KMS-11 (cell line): ENCODE measurements at regions not wholly inside any gene's neighbourhood (a gene's known extent, or its start where the extent isn't known, plus 50 kb on each side); places are given as distances from the start of the nearest gene placed in this dataset.

ENCODE experiments used
- H2AFZ ChIP-seq: fragments of 200-600 bp; sonication (generic); 2 replicates; pipeline ENCODE4 v1.6.1; 2016; ENCODE audit warnings: antibody characterized with exemption, mixed run types, low read depth
- H3K27ac ChIP-seq: fragments of 200-600 bp; sonication (generic); 2 replicates; pipeline ENCODE4 v1.6.1; 2016; ENCODE audit warnings: mild to moderate bottlenecking, mixed run types
- H3K27me3 ChIP-seq: fragments of 200-600 bp; sonication (generic); 2 replicates; pipeline ENCODE4 v1.6.1; 2017; ENCODE audit warnings: mild to moderate bottlenecking, low read depth, mixed run types, moderate library complexity; ENCODE audit not compliant: insufficient read depth
- H3K36me3 ChIP-seq: fragments of 200-600 bp; sonication (generic); 2 replicates; pipeline ENCODE4 v1.6.1; 2017; ENCODE audit warnings: mild to moderate bottlenecking, mixed run types; ENCODE audit not compliant: insufficient read depth
- H3K4me1 ChIP-seq: fragments of 200-600 bp; sonication (generic); 2 replicates; pipeline ENCODE4 v1.6.1; 2016; ENCODE audit warnings: mild to moderate bottlenecking, low read depth, mixed run types; ENCODE audit not compliant: poor library complexity, severe bottlenecking
- H3K4me2 ChIP-seq: fragments of 200-600 bp; sonication (generic); 2 replicates; pipeline ENCODE4 v1.7.0; 2016; ENCODE audit warnings: mild to moderate bottlenecking, mixed run types
- H3K4me3 ChIP-seq: fragments of 200-600 bp; sonication (generic); IDR thresholded peaks from 2 replicates; pipeline ENCODE4 v1.6.1; 2017; ENCODE audit warnings: low read depth, low read length, mixed read lengths; ENCODE audit not compliant: insufficient read depth
- H3K79me2 ChIP-seq: fragments of 200-600 bp; sonication (generic); 2 replicates; pipeline ENCODE4 v1.6.1; 2016; ENCODE audit warnings: low read depth, mixed run types; ENCODE audit not compliant: insufficient read depth
- H3K9ac ChIP-seq: fragments of 200-600 bp; sonication (generic); 2 replicates; pipeline ENCODE4 v1.6.1; 2016; ENCODE audit warnings: mild to moderate bottlenecking, mixed run types
- H4K20me1 ChIP-seq: fragments of 200-600 bp; sonication (generic); 2 replicates; pipeline ENCODE4 v1.6.1; 2016; ENCODE audit warnings: mild to moderate bottlenecking, mixed run types; ENCODE audit not compliant: insufficient read depth
- TF ChIP-seq, protein P1 (sequence below): fragments of 200-600 bp; sonication (generic); conservative IDR thresholded peaks from 2 replicates; pipeline ENCODE4 v1.6.1; 2017; ENCODE audit warnings: low read depth, mild to moderate bottlenecking, antibody characterized with exemption, low read length, moderate library complexity, mixed read lengths

DNA sequence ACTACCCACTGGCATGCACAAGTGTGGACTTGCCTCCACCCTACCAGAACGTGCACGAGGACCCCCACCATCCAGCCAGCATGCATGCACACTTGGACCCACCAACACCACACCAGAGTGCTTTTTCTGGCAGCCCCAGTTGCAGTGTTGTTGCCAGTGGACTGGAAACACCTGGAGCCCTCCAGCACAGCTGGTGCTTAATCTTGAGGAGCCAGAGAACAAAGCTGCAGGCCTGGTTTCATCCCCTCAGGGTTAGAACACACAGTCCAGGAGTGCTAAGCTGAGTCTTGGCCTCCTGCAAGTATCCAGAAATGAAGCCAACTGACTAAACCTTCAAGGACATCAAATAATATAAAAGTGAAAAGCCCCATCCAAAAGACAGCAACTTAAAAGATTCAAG, 888.0 kb downstream of the NTRK3 start:
- Histone ChIP-seq H3K4me1 (no peaks in the 10 kb centered on the region), H3K9ac (no peak overlapping the region), H3K79me2 (no peaks in the 10 kb centered on the region), H3K27ac (no peak overlapping the region), H3K4me3 (no peak overlapping the region), H4K20me1 (no peaks in the 10 kb centered on the region), H3K4me2 (no peak overlapping the region), H2AFZ (no peak overlapping the region), H3K27me3 (no peaks in the 10 kb centered on the region), H3K36me3 (no peaks in the 10 kb centered on the region)
- TF ChIP-seq, protein P1, sequence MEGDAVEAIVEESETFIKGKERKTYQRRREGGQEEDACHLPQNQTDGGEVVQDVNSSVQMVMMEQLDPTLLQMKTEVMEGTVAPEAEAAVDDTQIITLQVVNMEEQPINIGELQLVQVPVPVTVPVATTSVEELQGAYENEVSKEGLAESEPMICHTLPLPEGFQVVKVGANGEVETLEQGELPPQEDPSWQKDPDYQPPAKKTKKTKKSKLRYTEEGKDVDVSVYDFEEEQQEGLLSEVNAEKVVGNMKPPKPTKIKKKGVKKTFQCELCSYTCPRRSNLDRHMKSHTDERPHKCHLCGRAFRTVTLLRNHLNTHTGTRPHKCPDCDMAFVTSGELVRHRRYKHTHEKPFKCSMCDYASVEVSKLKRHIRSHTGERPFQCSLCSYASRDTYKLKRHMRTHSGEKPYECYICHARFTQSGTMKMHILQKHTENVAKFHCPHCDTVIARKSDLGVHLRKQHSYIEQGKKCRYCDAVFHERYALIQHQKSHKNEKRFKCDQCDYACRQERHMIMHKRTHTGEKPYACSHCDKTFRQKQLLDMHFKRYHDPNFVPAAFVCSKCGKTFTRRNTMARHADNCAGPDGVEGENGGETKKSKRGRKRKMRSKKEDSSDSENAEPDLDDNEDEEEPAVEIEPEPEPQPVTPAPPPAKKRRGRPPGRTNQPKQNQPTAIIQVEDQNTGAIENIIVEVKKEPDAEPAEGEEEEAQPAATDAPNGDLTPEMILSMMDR = no peak

DNA sequence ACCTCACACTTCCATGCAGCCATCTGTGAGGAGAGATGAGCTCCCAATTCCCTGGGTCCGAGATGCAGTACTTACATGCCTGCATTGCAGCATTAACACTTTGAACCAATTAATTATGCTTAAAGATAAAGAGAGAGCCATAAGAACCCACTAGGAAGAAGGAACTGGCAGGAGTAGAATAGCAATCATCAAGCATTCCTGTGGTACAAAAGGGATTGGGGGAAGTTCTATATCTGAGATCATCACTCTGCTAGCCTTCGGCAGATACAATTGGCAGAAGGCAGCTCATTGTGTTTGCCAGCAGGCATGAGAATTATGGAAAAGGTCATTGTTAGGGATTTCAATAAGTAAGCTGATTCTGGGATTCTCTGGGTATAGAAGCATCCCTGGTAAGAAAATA, 891.4 kb downstream of the NTRK3 start:
- TF ChIP-seq, protein P1 = no peak
- no peaks in the 10 kb centered on the region for H3K27me3 ChIP-seq
- H3K9ac ChIP-seq = no peak overlapping the region
- no peaks in the 10 kb centered on the region for H3K79me2 ChIP-seq
- H3K4me1 ChIP-seq = no peaks in the 10 kb centered on the region
- H4K20me1 ChIP-seq = no peaks in the 10 kb centered on the region
- no peaks in the 10 kb centered on the region for H3K36me3 ChIP-seq
- no peak overlapping the region for H3K4me3 ChIP-seq
- H2AFZ ChIP-seq = no peak overlapping the region
- no peak overlapping the region for H3K27ac ChIP-seq
- no peak overlapping the region for H3K4me2 ChIP-seq

DNA sequence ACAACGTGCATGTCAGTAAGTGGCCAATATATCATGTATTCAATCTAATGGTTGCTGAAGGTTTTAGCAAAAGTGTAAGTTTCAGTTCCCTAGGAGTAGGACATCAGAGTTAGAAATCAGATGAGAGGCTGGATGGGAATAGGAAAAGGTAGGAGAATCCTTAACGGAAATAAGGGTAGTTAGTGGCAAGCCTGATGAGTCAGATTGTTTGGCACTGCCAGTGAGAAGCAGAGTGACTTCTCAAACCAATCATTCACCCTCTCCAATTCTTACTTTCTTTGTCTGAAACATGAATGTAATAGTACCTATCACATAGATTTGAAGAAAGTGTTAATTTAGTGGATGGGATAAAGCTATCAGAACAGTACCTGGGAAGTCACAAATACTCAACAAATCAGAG, 894.0 kb downstream of the NTRK3 start:
- Histone ChIP-seq H3K36me3 (no peaks in the 10 kb centered on the region), H3K4me1 (no peaks in the 10 kb centered on the region), H2AFZ (no peak overlapping the region), H3K79me2 (no peaks in the 10 kb centered on the region), H3K9ac (no peak overlapping the region), H3K4me3 (no peak overlapping the region), H3K4me2 (no peak overlapping the region), H3K27me3 (no peaks in the 10 kb centered on the region), H4K20me1 (no peaks in the 10 kb centered on the region), H3K27ac (no peak overlapping the region)
- TF ChIP-seq, protein P1 = no peak

DNA sequence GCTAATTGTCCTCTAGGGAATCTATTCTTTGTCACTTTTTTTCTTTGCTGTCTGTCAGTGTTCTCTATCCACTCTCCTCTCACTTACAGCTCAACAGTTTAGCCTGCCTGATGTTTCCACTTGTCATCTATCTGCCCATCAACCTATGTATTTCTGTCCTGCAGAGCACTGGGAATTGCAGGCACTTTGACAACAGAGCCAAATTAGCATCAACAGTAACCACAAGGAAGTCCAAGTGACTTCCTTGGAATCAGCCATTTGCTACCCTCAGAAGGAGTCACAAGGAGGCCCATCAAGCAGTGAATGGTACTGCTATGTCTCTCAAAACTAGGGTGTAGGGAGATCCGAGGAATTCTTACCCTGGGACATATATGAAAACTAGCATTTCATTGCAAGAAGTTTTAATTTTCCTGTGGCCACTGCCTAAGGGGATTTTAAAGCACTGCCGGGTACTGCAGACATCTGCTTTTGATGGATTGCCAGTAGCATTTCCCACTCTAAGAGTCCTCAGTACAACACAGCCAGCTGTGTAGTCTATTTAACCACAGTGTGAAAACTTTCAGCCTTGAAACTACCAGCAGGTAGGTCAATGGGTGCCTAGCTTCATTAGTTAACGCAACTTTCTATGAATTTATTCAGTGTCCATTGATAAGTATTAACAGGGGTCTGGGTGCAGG, 898.8 kb downstream of the NTRK3 start:
- no peaks in the 10 kb centered on the region for H3K27me3 ChIP-seq
- TF ChIP-seq, protein P1 = no peak
- peaks cover 8% of the 10 kb centered on the region for H3K4me1 ChIP-seq
- H3K4me2 ChIP-seq = no peak overlapping the region
- H4K20me1 ChIP-seq = no peaks in the 10 kb centered on the region
- no peaks in the 10 kb centered on the region for H3K79me2 ChIP-seq
- H2AFZ ChIP-seq = no peak overlapping the region
- no peak overlapping the region for H3K4me3 ChIP-seq
- H3K27ac ChIP-seq = no peak overlapping the region
- no peak overlapping the region for H3K9ac ChIP-seq
- no peaks in the 10 kb centered on the region for H3K36me3 ChIP-seq
